ENCODE measurements at regions not wholly inside any gene's neighbourhood (a gene's known extent, or its start where the extent isn't known, plus 50 kb on each side); places are given as distances from the start of the nearest gene placed in this dataset.

- TF ChIP-seq SUPT20H (IDR thresholded peaks at IDR 0.05; ENCODE audit: borderline replicate concordance, control insufficient read depth, low read depth, low read length), result no peak
- TF ChIP-seq GATAD2B (conservative IDR thresholded peaks at IDR 0.05; ENCODE audit: low read depth), result no peak
- no peak for TF ChIP-seq BMI1 (IDR thresholded peaks at IDR 0.05; ENCODE audit: borderline replicate concordance)
- no peak for TF ChIP-seq SMAD5 (IDR thresholded peaks at IDR 0.05; ENCODE audit: low read depth)
- no peak for TF ChIP-seq SPI1 (IDR thresholded peaks at IDR 0.05; ENCODE audit: borderline replicate concordance, insufficient read depth, low read depth, low read length)
- TF ChIP-seq ZBTB40 (IDR thresholded peaks at IDR 0.05; ENCODE audit: borderline replicate concordance), result no peak
- TF ChIP-seq TCF12 (IDR thresholded peaks at IDR 0.05; ENCODE audit: low read depth, low read length), result no peak
Measured at GRCh38 chr4:125591290-125591689, 276.5 kb downstream of the FAT4 start (continued).

- Histone ChIP-seq H3K9ac (ENCODE audit: control insufficient read depth, insufficient read depth, low read length) (no peak overlapping the region), H4K20me1 (ENCODE audit: control insufficient read depth, insufficient read depth) (no peaks in the 10 kb centered on the region), H3K27me3 (replicated peaks in 1 of 2; ENCODE audit: control insufficient read depth in 2 of 2, insufficient read depth in 2 of 2, low read length in 1 of 2) (no peaks in the 10 kb centered on the region), H3K79me2 (ENCODE audit: control insufficient read depth, insufficient read depth, low read length) (no peaks in the 10 kb centered on the region), H3K9me3 (replicated peaks; ENCODE audit: control insufficient read depth, insufficient read depth, low read length) (no peaks in the 10 kb centered on the region), H3K4me3 (no peak overlapping the region), H3K36me3 (ENCODE audit: control insufficient read depth in 2 of 2, insufficient read depth in 2 of 2, low read length in 1 of 2) (no peaks in the 10 kb centered on the region), H3K4me2 (ENCODE audit: control insufficient read depth, insufficient read depth) (no peak overlapping the region), H3K4me1 (ENCODE audit: control insufficient read depth, insufficient read depth, low read length) (no peaks in the 10 kb centered on the region), H3K27ac (ENCODE audit: control insufficient read depth, insufficient read depth) (no peak overlapping the region), H2AFZ (ENCODE audit: control insufficient read depth, low read depth, low read length) (no peak overlapping the region)
- WGBS (ENCODE audit: insufficient coverage, insufficient replicate concordance, low lambda C conversion rate, missing lambda C conversion rate), result 75% methylated on average over 4 of the region's 4 CpGs
- DNase-seq (ENCODE audit: low read depth, low spot score) (no peak), ATAC-seq (no peak), FAIRE-seq (no peak)
- POLR2A ChIA-PET, result no interaction called here
- RAD21 ChIA-PET (ENCODE audit: unreplicated experiment), result no interaction called here
- in situ Hi-C loops (cut with MboI), result no loop called here
- CTCF ChIA-PET, result interaction anchor here (2.0 kb wide), 1 partner anchor 15 kb away, joined by 5 read pairs; no protein-coding TSS in a partner anchor
- SMC1A ChIA-PET (ENCODE audit: uncharacterized antibody, unreplicated experiment), result no interaction called here
- intact Hi-C loops (cut with micrococcal nuclease; ENCODE audit: unreplicated experiment), result no loop called here
- BruUV-seq (replicated peaks), result no TSS peak
- TF ChIP-seq RB1 (IDR thresholded peaks at IDR 0.05; ENCODE audit: borderline replicate concordance) (no peak), ZBTB33 (IDR thresholded peaks at IDR 0.05) (no peak), TARDBP (IDR thresholded peaks at IDR 0.05; ENCODE audit: borderline replicate concordance) (no peak), ZBTB11 (CRISPR knock-in tag; IDR thresholded peaks at IDR 0.05) (no peak), MEF2A (IDR thresholded peaks at IDR 0.05; ENCODE audit: insufficient read depth, low read depth, low read length) (no peak), NFYB (IDR thresholded peaks at IDR 0.05; ENCODE audit: insufficient read depth, low read depth, low read length) (no peak), MAX (IDR thresholded peaks at IDR 0.05; ENCODE audit: low read depth, low read length) (no peak)
Measured at GRCh38 chr4:125594056-125594602, 279.4 kb downstream of the FAT4 start.
